SH-SY5Y (cell line): ENCODE measurements at regions not wholly inside any gene's neighbourhood (a gene's known extent, or its start where the extent isn't known, plus 50 kb on each side); places are given as distances from the start of the nearest gene placed in this dataset.

Experiments
- GATA2 ChIP-seq: IDR thresholded peaks from 2 replicates; pipeline ENCODE4 v1.6.1; 2011; ENCODE audit warnings: mild to moderate bottlenecking, low read depth, low read length
- GATA3 ChIP-seq: IDR thresholded peaks from 2 replicates; pipeline ENCODE4 v1.6.1; 2011; ENCODE audit warnings: low read depth, mild to moderate bottlenecking, low read length, moderate library complexity

DNA sequence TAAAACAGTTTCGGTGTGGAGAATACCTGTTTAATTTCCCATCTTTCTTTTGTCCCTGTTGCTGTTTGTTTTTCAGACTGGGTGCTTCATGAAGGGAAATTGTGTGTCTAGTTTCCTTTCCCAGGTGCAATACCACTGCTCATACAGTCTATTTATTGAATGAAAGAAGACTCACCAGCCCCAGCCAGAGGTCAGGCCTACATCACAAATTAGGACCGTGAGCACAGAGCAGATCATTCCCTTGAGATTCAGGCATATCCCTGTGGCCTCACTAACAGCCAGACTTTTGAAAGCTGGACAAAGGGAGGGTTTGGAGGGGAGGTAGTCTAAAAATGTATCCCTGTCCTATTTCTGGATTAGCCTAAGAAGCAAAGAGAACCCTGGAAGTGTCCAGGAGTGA, 278.9 kb downstream of the IRS1 start:
- TF ChIP-seq GATA3 (no peak), GATA2 (no peak)

- TF ChIP-seq GATA3 (no peak), GATA2 (no peak)
These were observed 284.1 kb downstream of the IRS1 start for GRCh38 chr2:226515344-226516055.

DNA sequence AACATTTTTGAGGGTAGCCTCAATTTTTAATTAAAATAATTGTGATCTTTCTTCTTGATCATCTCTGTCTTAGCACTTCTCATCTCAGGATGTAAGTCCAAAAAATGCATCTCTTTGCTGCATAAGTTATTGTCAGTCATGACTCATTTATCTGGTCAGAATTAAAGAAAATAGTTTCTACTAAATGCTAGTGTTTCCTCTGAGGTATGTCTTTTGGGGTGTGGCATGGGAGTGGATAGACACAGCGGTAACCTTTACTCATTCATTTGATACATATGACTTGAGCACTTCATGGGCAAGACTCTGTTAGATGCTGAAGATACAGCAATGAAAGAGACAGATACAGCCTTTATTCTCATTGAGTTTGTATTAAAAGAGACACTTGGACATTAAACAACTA, 284.7 kb downstream of the IRS1 start:
- TF ChIP-seq GATA2: no peak
- no peak for TF ChIP-seq GATA3

DNA sequence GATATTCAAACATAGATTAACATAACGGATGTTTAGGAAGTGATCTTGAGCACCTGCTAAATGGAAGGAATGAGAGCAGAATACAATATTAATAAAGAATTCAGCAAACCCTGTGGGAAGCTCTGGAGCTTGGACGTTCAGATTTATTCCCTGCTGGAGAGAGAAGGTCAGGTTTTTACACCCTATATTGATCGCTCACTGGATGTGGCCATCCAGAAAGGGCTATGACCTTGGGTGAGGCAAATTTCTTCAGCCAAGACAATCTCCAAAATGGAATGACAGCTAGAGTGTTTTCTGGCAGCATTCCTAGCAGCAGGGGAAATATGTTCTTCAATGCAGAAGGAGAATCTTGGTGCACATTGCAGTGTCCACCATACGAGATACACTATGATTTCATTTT, 288.3 kb downstream of the IRS1 start:
- TF ChIP-seq GATA2 (no peak), GATA3 (no peak)

- TF ChIP-seq GATA2 (no peak), GATA3 (no peak)
These were observed 290.9 kb downstream of the IRS1 start for GRCh38 chr2:226508683-226509082.

GRCh38 chr2:226508005-226508404, 291.6 kb downstream of the IRS1 start:
- TF ChIP-seq GATA3: no peak
- no peak for TF ChIP-seq GATA2

- TF ChIP-seq GATA2 (no peak), GATA3 (no peak)
These were observed 302.3 kb downstream of the IRS1 start for GRCh38 chr2:226497146-226497909.

DNA sequence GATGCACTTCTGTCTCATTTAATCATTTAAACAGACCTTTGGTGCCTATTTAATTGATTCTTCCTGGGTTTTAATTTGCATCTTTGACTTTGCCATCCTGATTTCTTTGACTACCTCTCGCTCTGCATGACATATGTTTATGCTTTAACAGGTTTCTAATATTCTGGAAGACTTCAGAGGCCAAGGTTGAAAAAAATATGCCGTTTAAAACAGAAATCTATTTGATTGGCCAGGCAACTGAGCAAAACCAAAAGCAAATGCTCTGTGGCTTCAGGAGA, 303.4 kb downstream of the IRS1 start:
- no peak for TF ChIP-seq GATA3
- no peak for TF ChIP-seq GATA2

DNA sequence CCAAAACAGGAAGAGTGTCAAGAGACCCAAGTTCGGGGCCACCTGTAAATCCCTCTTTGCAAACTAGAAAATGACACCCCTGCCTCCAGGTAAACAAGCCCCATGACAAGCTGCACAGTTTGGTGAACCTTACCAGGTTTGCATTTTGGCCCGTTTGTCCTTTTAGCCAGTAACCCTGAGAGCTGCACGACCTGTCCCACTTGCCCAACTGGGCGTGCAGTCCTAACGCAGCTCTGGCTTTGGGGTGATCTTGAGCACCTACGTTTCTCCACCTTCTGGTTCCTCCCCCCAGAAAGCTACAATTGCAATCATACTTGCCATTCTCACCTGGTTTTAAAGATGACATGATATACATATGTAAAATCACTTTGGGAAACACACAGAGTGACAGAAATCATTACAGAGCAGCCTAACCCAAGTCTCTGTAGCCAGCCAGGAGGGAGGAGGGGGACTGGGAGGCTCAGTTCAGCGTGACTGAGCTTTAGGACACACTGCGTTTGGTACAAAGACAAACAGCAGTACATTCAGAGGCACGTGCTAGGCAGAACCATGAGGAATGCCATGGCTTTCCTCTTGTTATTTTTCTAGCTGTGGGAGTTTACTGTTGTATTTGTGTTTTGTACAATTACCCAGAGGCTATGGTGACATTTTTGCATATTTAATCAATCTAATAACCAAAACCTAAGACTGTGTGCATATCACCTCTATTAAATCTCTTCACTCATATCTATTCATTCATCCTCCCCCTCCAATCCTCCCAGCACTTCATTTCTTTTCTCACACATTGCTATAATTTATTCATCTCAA, 304.0 kb downstream of the IRS1 start:
- TF ChIP-seq GATA3 (no peak), GATA2 (no peak)

DNA sequence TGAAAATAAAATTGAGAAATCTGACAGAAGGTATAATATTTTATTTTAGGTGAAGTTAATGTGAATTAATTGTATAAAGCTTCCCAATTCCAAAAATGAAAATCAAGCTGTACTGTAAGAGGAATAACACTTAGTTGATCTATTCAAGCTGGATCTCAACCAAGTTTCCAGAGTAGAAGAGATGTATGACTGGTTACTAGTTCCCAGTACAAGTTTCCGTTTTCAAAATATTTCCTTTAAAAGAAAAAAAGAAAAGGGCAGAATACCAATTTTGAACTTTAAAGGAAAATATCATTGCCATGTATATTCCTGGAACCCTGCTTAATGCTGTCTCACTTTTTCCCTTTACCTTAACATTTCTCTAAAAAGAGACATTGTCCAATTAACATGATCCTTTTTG, 308.5 kb downstream of the IRS1 start:
- no peak for TF ChIP-seq GATA3
- no peak for TF ChIP-seq GATA2

DNA sequence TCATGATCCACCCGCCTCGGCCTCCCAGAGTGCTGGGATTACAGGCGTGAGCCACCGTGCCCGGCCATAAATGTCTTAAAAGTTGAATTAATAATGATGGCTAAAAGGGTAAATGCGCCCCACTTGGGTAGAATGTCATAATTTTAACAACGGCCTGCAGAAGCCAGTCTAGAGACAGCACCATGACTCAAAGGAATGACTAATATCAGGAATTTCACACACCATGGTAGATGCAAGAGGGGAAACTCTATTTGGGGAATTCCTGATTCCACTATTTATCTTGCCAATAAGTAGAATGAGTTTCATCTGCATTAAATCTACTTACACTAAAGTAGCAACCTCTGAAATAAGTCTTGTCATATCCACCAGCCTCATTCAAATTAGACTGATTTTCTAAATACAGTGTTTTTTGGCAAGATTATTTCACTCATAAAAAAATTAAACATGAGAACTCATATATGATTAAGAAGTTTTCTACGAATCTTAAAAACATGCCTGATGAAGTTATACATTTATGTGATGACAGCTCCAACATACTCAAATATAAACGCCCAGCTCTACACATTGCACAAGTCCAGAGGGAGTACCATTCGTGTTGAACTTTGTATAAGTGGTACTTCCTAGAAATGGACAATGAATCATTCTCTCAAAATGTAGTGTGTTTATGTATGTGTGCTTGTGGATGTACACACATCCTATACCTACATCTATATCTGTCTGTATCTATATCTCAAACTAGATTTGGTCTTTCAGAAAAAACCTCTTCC, 309.7 kb downstream of the IRS1 start:
- TF ChIP-seq GATA3 (no peak), GATA2 (no peak)

DNA sequence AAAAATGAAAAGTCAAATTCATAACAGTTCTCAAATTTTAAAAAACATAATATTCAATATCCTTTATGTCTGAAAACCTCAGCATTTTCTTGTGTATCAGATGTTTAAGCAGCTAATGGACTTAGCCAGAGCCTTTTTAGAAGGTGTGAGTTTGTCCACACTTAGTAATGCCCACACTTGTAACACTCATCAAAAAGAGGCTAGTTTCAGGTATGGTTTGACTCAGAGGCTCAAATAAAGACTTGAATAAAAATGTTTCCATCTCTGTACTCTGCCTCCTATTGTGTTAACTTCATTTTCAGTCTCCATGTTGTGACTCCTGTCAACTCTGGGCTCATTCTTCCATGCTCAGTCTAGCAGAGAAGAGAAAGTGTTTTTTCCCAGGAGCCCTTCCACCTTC, 311.6 kb downstream of the IRS1 start:
- no peak for TF ChIP-seq GATA3
- TF ChIP-seq GATA2: no peak

GRCh38 chr2:226487573-226487972, 312.0 kb downstream of the IRS1 start:
- no peak for TF ChIP-seq GATA2
- no peak for TF ChIP-seq GATA3

DNA sequence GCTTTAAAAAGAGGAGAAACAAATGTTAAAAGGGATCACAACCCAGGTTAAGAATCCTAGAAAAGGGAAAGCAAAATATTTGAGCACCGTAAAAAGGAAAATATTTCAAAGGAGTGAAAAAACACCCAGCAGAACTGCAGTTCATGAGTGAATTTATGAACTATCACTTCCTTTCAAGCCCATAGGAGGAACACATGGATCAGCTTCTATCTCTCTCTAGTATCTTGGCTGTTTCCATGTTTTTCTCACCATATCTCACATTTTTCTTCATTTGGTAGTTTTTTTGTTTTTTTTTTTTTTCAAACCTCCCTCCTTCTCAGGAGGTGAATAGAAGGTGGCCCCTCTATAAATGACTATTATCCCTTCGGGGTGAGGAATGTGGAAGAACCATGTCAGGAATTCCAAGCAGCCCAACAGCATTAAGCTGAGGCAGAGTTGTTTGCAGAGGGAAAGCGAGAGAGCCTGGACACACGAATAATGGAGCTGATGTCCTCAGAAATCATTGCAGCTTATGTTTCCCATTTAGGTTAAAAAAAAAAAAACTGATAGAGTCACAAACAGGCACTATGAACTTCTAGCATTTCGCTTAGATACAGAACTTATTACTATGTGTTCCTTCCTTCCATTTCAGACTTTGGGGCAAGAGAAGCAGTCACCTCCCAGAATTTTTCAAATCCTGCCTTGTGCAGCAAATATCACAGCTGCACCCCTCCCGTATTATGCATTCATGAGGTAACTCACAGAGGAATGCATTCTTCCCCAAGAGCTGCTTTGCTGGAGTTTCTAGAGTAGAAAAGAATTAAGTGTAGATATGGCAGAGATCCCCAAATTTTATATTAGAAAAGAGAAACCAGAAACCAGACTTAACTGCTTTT, 315.6 kb downstream of the IRS1 start:
- TF ChIP-seq GATA2 (no peak), GATA3 (no peak)
